ENCODE measurements at regions not wholly inside any gene's neighbourhood (a gene's known extent, or its start where the extent isn't known, plus 50 kb on each side); places are given as distances from the start of the nearest gene placed in this dataset.
"Not testable (repeated sequence)": the region's sequence is repeated elsewhere in the genome, so short reads cannot be mapped to it uniquely, and the experiment has no call there.

DNA sequence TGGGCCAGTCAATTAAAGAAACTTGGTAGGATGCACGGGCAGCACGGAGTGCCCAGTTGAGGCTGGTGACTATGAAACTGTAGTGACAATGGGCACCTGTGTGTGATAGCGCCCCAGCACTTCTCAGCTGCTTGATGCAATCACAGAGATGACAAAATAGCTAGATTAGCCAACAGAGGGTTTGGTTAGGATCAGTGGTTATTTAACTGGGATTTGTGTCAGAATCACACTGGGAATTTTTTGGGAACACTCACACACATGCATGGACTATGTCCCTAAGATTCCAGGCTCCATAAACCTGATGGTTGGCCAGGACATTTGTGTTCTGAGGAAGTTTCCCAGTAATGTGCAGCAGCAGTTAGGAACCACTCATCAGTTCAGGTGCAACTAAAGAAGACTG lies 51.2 kb upstream of the DAAM1 start:
- intact Hi-C loops (cut with micrococcal nuclease), result no loop called here

DNA sequence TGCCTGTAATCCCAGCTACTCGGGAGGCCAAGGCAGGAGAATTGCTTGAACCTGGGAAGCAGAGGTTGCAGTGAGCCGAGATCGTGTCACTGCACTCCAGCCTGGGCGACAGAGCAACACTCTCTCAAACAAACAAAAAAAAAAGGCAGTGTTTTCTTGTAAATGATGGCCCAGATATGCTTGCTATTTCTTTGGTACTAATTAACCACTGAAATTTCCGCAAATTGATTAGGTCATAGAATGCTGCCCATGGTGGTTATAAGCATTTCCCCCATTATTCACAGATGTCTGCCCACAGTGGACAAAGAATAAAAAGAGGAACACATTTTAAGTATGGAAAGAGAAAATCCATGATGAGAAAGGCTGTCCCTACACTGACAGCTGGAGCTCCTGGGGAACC lies 49.9 kb upstream of the DAAM1 start:
- intact Hi-C loops (cut with micrococcal nuclease), result not testable (repeated sequence)
